ENCODE measurements at regions not wholly inside any gene's neighbourhood (a gene's known extent, or its start where the extent isn't known, plus 50 kb on each side); places are given as distances from the start of the nearest gene placed in this dataset.

- no peak for ATAC-seq
Observed at GRCh38 chr2:82001614-82002013, 1697.1 kb upstream of the LRRTM1 start.

GRCh38 chr2:82000606-82001005 is 1696.1 kb upstream of the LRRTM1 start:
- ATAC-seq = no peak

DNA sequence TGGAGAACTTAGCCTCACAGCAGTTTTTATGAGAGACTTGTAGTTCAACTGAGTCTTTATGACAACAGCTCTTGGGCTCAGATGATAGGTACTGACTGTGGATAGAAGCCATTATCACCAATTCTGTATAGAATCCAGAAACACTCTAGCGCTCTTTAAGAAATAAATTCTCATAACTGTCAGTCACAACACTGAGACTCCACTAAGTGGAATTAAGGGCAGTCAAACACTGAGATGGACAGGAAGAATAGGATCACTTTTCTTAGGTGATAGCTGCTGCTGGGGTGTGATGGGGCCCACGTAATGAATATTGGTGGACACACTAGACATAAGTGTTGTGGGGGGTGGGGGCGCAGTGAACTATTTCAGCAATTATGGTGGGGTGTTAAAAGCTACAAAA is 1691.8 kb upstream of the LRRTM1 start:
- ATAC-seq = no peak

- ATAC-seq = no peak
Observed at GRCh38 chr2:81991282-81991681, 1686.7 kb upstream of the LRRTM1 start.

DNA sequence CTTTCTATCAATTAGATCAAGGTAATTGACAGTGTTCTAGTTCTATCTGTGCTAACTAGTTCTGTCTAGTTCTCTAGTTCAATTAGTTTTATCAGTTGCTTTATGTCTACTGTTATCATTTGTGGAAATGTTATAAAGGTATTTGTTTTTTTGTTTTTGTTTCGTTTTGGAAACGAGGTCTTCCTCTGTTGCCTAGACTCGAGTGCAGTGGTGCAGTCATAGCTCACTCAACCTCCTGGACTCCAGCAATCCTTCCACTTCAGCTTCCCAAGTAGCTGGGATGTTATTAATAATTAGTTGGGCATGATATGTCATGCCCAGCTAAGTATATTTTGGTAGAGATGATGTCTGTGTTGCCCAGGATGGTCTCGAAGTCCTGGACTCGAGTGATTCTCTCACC is 1682.8 kb upstream of the LRRTM1 start:
- no peak for ATAC-seq

DNA sequence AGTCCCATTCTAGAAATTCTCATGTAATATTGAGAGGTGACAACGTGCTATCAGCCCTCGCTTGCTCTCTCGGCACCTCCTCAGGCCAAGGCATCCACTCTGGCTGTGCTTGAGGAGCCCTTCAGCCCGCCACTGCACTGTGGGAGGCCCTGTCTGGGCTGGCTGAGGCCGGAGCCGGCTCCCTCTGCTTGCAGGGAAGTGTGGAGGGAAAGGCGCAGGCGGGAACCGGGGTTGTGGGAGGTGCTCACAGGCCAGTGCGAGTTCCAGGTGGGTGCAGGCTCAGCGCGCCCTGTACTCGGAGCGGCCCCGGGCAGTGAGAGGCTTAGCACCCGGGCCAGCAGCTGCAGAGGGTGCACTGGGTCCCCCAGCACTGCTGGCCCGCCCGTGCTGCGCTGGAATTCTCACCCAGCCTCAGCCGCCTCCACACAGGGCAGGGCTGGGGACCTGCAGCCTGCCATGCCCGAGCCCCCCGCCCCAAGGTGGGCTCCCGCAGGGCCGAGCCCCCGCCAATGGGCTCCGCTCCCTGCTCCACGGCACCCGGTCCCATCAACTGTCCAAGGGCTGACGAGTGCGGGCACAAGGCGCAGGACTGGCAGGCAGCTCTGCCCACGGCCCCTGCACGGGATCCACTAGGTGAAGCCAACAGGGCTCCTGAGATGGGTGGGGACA is 1680.6 kb upstream of the LRRTM1 start:
- ATAC-seq = no peak

DNA sequence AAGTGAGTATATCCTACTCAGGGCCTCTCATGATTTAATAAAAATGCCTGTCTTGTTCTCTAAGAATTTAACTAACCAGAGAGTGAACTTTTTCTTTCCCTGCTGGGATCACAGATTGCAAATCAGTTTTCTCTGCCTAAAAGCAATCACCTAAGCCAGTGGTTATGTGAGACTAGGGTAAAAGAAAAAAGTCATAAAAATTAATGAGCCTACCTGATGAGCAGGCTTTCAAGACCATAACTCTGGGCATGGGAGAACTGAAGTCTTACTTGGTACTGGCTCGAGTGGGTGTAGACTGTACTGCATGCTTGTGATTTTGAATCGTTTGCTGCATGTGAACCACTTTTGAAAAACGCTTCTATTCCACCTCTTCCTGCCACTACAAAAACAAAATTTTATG is 1677.0 kb upstream of the LRRTM1 start:
- no peak for ATAC-seq

DNA sequence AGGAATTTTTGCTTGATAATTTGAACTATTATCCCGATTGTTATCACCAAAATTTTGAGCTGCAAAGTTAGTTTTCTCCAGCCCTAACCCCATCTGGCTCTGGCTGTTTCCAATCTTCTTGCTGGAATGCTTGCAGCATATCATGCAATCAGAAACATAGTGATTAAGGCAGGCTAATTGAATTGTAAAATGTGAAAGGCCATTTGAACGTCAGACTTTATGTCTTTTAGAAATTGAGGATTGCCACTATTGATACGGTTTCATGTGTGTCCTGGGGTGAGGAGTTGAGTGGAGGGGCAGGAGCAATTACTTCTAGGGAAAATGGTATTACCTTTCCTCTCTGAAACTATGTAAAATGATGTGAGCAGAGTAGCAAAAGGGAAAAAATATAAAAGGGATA is 1674.5 kb upstream of the LRRTM1 start:
- no peak for ATAC-seq

GRCh38 chr2:81976998-81977397 is 1672.4 kb upstream of the LRRTM1 start:
- ATAC-seq = no peak

GRCh38 chr2:81974216-81974615 is 1669.7 kb upstream of the LRRTM1 start:
- no peak for ATAC-seq

DNA sequence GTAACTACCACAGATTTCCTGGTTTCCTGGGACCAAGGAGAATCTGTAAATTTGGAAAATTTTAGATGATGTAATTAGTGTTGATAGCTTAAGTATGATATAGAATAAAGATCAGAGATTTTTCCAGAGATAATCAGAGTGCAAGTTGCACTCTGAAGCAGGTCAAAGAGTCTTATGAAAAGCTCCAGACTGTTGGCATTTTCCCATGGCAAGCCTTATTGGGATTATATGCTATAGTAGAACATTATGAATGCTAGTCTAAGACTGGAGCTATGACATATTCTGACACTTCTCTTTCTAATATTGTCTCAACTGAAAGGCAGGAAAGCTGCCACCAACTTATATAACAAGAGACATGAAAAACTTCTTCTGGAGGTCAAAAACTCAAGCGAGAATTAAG is 1638.3 kb upstream of the LRRTM1 start:
- ATAC-seq = no peak

GRCh38 chr2:81942136-81942680 is 1637.7 kb upstream of the LRRTM1 start:
- no peak for ATAC-seq

DNA sequence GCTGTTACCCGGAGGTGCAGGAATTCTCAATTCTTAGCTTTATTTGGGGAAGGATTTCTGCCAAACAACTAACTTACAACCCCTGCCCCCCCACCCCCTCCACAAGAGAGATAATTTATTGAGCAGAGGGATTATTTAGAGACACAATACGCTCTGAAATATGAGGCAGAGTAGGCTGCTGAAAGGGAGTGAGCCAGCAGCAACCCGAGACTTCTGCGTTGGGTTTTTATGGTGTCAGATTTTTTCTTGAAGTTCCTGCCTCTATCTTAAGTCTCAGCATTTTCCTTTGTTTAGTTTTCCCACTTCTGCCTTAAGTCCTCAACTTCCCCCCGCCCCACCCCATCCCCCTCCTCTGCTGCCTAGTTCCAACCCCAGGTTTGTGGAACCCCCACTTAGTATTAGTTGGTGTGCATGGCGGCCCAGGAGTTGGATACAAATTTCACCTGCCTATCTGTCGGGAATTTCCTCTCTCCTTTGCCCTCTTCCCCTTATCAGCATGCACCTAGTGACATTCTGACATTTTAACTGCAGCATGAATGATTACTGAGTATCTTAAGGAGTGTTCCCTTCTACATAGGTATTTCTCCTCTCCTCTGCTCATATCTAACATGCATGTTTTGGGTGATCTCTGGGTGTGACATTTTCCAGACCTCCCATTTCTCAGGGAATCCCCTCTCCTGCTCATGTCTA is 1635.9 kb upstream of the LRRTM1 start:
- ATAC-seq = no peak

DNA sequence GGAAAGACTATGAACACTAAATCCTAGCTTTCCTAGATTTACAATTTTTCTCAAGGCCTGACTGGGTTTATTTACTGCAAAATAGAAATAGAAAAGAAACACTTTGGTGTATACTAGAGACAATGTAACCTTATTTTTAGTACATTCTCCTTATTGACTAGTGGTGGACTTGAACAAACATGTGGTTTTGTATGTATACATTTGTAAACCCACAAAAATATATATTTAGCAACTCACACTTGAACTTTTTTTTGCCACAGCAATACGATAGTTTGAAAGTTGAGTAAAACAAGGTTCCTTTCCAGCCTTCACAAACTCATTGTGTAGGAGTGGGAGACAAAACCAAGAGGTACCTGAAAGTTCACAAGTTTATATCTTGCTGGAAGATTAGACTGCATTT is 1633.4 kb upstream of the LRRTM1 start:
- no peak for ATAC-seq

DNA sequence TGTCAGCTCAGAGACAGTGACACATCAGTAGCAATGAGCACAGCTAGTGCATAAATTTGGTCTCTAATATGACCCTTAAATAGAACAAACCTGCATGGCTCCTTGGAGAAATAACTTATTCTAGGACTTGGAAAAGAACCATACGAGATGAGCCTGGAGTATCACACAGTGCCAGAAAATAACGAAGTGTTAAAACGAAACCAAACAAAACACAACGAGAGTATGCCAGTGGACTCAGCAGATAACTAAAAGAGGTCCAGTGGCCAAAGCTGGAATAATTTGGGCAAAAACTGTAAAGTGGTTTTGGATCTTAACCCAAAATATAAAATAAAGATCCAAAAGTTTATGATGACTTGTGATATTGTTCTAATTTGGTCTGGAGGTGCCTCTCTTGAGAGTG is 1599.0 kb upstream of the LRRTM1 start:
- ATAC-seq = no peak

DNA sequence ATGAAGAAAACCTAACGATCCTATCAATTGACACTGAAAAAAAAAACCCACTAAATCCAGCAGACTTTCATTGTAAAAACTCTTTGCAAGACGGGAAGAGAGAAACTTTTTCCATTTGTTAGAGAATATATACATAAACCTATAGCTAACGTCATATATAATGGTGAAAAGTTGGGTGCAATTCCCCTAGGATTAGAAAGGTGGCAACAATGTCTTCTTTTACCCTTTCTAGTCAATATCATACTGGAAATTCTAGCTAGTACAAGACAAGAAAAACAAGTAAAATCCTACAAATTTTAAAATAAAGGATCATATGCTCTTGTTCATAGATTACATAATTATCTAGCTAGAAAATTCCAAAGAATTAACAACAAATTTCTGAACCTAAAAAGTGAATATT is 1596.5 kb upstream of the LRRTM1 start:
- ATAC-seq = no peak

GRCh38 chr2:81895620-81896250 is 1591.2 kb upstream of the LRRTM1 start:
- no peak for ATAC-seq

- ATAC-seq = no peak
Observed at GRCh38 chr2:81894451-81894990, 1590.0 kb upstream of the LRRTM1 start.

GRCh38 chr2:81876624-81877023 is 1572.1 kb upstream of the LRRTM1 start:
- ATAC-seq = no peak

- ATAC-seq = no peak
Observed at GRCh38 chr2:81872006-81872405, 1567.5 kb upstream of the LRRTM1 start.

GRCh38 chr2:81870119-81870518 is 1565.6 kb upstream of the LRRTM1 start:
- no peak for ATAC-seq

DNA sequence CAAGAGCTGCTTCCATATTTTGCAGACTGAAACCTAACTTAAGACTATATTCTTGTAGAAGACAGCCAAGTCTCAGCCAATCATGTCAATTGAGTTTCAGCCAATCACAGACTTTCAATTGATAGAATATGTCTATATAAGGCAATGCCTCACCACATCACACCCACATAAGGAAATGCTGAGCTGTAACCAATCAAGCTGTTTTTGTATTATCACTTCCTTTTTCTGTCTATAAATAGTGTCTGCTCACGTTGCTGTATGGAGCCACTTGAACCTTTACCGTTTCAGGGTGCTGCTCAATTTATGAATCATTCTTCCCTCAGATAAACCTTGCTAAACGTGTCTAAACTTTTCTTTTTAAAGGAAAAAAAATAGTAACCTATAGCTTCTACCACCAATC is 1554.4 kb upstream of the LRRTM1 start:
- no peak for ATAC-seq

DNA sequence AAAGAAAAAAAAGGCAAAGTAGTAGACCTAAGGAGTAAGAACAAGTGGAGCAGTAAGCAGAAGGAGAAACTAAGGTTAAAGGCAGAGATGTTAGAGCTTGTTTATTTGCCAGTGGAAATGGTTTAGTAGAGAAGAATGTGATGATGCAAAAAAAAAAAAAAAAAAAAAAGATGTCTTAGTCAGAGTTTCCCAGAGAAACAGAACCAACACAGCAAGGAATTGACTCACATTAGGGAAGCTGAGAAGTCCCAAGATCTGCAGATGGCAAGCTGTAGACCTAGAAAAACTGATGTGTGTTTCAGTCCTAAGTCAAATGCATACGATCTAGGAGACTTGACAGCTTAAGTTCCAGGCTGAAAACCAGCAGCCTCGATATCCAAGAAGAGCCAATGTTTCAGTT is 1548.8 kb upstream of the LRRTM1 start:
- ATAC-seq = no peak

DNA sequence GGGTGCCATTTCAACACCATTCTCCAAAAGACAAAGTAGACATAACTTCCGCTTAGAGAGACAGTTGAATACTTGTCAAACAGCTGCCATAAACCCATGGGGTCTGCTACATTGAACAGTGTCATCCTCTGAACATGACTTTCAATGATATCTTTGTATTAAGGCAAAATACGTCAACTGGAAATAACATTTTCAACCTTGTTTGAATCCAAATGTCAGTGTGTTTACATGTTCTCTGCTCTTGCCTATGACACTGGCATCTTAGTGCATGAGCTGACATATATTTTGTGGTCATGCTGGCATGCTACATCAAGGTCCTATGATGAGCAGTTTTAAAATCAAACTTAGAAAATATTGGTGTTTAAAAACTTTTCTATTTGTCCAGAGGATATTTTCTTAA is 1548.1 kb upstream of the LRRTM1 start:
- ATAC-seq = no peak
